ENCODE measurements at regions not wholly inside any gene's neighbourhood (a gene's known extent, or its start where the extent isn't known, plus 50 kb on each side); places are given as distances from the start of the nearest gene placed in this dataset.

DNA sequence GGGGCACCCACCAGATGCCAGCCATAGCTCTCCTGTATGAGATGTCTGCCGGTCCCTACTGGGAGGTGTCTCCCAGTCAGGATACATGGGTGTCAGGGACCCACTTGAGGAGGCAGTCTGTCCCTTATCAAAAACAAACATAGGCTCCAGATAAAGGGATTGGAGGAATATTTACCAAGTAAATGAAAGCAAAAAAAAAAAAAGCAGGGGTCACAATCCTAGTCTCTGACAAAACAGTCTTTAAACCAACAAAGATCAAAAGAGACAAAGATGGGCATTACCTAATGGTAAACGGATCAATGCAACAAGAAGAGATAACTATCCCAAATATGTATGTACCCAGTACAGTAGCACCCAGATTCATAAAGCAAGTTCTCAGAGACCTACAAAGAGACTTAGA lies 640.0 kb upstream of the LRRTM4 start (continued):
- peak; percentile 66; the same call in 1 of the 2 replicates for TF ChIP-seq MEF2D (CRISPR knock-in tag; IDR thresholded peaks at IDR 0.05)
- no peak for TF ChIP-seq HOXA9 (CRISPR knock-in tag; IDR thresholded peaks at IDR 0.05; ENCODE audit: borderline replicate concordance)
- no peak for TF ChIP-seq ZBTB21 (CRISPR knock-in tag; IDR thresholded peaks at IDR 0.05)
- no peak for TF ChIP-seq MIER2 (CRISPR knock-in tag; IDR thresholded peaks at IDR 0.05)
- TF ChIP-seq, protein P1, sequence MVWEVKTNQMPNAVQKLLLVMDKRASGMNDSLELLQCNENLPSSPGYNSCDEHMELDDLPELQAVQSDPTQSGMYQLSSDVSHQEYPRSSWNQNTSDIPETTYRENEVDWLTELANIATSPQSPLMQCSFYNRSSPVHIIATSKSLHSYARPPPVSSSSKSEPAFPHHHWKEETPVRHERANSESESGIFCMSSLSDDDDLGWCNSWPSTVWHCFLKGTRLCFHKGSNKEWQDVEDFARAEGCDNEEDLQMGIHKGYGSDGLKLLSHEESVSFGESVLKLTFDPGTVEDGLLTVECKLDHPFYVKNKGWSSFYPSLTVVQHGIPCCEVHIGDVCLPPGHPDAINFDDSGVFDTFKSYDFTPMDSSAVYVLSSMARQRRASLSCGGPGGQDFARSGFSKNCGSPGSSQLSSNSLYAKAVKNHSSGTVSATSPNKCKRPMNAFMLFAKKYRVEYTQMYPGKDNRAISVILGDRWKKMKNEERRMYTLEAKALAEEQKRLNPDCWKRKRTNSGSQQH (CRISPR knock-in tag; IDR thresholded peaks at IDR 0.05; ENCODE audit: low read depth) = no peak
- no peak for TF ChIP-seq SOX6 (IDR thresholded peaks at IDR 0.05)
- peak; percentile 98 for TF ChIP-seq SOX6 (CRISPR knock-in tag; IDR thresholded peaks at IDR 0.05)
- no peak for TF ChIP-seq ZNF577 (CRISPR knock-in tag; IDR thresholded peaks at IDR 0.05; ENCODE audit: borderline replicate concordance, low read depth)
- TF ChIP-seq, protein P2, sequence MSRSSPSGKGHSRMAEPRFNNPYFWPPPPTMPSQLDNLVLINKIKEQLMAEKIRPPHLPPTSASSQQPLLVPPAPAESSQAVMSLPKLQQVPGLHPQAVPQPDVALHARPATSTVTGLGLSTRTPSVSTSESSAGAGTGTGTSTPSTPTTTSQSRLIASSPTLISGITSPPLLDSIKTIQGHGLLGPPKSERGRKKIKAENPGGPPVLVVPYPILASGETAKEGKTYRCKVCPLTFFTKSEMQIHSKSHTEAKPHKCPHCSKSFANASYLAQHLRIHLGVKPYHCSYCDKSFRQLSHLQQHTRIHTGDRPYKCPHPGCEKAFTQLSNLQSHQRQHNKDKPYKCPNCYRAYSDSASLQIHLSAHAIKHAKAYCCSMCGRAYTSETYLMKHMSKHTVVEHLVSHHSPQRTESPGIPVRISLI (CRISPR knock-in tag; IDR thresholded peaks at IDR 0.05; ENCODE audit: borderline replicate concordance) = peak; percentile 99
- no peak for TF ChIP-seq ZNF451 (CRISPR knock-in tag; IDR thresholded peaks at IDR 0.05)
- TF ChIP-seq, protein P3, sequence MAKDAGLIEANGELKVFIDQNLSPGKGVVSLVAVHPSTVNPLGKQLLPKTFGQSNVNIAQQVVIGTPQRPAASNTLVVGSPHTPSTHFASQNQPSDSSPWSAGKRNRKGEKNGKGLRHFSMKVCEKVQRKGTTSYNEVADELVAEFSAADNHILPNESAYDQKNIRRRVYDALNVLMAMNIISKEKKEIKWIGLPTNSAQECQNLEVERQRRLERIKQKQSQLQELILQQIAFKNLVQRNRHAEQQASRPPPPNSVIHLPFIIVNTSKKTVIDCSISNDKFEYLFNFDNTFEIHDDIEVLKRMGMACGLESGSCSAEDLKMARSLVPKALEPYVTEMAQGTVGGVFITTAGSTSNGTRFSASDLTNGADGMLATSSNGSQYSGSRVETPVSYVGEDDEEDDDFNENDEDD (CRISPR knock-in tag; IDR thresholded peaks at IDR 0.05; ENCODE audit: borderline replicate concordance) = no peak
- no peak for TF ChIP-seq BRD4 (CRISPR knock-in tag; IDR thresholded peaks at IDR 0.05)
- no peak for TF ChIP-seq FOXC1 (CRISPR knock-in tag; IDR thresholded peaks at IDR 0.05; ENCODE audit: borderline replicate concordance)
- TF ChIP-seq, protein P4, sequence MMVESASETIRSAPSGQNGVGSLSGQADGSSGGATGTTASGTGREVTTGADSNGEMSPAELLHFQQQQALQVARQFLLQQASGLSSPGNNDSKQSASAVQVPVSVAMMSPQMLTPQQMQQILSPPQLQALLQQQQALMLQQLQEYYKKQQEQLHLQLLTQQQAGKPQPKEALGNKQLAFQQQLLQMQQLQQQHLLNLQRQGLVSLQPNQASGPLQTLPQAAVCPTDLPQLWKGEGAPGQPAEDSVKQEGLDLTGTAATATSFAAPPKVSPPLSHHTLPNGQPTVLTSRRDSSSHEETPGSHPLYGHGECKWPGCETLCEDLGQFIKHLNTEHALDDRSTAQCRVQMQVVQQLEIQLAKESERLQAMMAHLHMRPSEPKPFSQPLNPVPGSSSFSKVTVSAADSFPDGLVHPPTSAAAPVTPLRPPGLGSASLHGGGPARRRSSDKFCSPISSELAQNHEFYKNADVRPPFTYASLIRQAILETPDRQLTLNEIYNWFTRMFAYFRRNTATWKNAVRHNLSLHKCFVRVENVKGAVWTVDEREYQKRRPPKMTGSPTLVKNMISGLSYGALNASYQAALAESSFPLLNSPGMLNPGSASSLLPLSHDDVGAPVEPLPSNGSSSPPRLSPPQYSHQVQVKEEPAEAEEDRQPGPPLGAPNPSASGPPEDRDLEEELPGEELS (CRISPR knock-in tag; IDR thresholded peaks at IDR 0.05) = peak; percentile 96
- no peak for TF ChIP-seq ZNF724P (CRISPR knock-in tag; IDR thresholded peaks at IDR 0.05; ENCODE audit: borderline replicate concordance)
- no peak for TF ChIP-seq ZC3H4 (CRISPR knock-in tag; IDR thresholded peaks at IDR 0.05; ENCODE audit: borderline replicate concordance)
- no peak for TF ChIP-seq ZNF883 (CRISPR knock-in tag; IDR thresholded peaks at IDR 0.05; ENCODE audit: not compliant biosample characterization)
- TF ChIP-seq MYNN (CRISPR knock-in tag; IDR thresholded peaks at IDR 0.05; ENCODE audit: low read depth) = no peak
- no peak for TF ChIP-seq ZSCAN22 (CRISPR knock-in tag; IDR thresholded peaks at IDR 0.05)
- TF ChIP-seq SIN3A (IDR thresholded peaks at IDR 0.05; ENCODE audit: borderline replicate concordance, low read depth, low read length) = no peak
- peak; percentile 27 for TF ChIP-seq PHF5A (CRISPR knock-in tag; IDR thresholded peaks at IDR 0.05; ENCODE audit: low read depth, unreplicated experiment)
- TF ChIP-seq FOSL1 (CRISPR knock-in tag; IDR thresholded peaks at IDR 0.05; ENCODE audit: borderline replicate concordance) = no peak
- TF ChIP-seq ZFAT (CRISPR knock-in tag; conservative IDR thresholded peaks at IDR 0.05) = no peak

All from HepG2 (cell line).